ENCODE measurements at regions not wholly inside any gene's neighbourhood (a gene's known extent, or its start where the extent isn't known, plus 50 kb on each side); places are given as distances from the start of the nearest gene placed in this dataset.

- intact Hi-C loops (cut with DNase I; ENCODE audit: low total_unique reads): no loop called here
- H3K4me1 ChIP-seq: no peaks in the 10 kb centered on the region
- H3K36me3 ChIP-seq: no peaks in the 10 kb centered on the region
- no peaks in the 10 kb centered on the region for H3K27me3 ChIP-seq
- H3K4me3 ChIP-seq: no peak overlapping the region
- no peak overlapping the region for H3K27ac ChIP-seq
- TF ChIP-seq CTCF (IDR thresholded peaks at IDR 0.05) (no peak), POLR2A (IDR thresholded peaks at IDR 0.05) (no peak)
- no peaks in the 10 kb centered on the region for H3K9me3 ChIP-seq
- no peak for DNase-seq
Observed at GRCh38 chr9:26264709-26265601, 586.7 kb upstream of the TUSC1 start.

- Histone ChIP-seq H3K27me3 (no peaks in the 10 kb centered on the region), H3K4me3 (no peak overlapping the region), H3K36me3 (no peaks in the 10 kb centered on the region), H3K27ac (no peak overlapping the region), H3K4me1 (no peaks in the 10 kb centered on the region), H3K9me3 (no peaks in the 10 kb centered on the region)
- no peak for TF ChIP-seq POLR2A (IDR thresholded peaks at IDR 0.05)
- TF ChIP-seq CTCF (IDR thresholded peaks at IDR 0.05): no peak
- intact Hi-C loops (cut with DNase I; ENCODE audit: low total_unique reads): no loop called here
- DNase-seq: no peak
Observed at GRCh38 chr9:26263478-26263877, 585.2 kb upstream of the TUSC1 start.

GRCh38 chr9:26262421-26263107 is 584.3 kb upstream of the TUSC1 start:
- Histone ChIP-seq H3K27me3 (no peaks in the 10 kb centered on the region), H3K4me3 (no peak overlapping the region), H3K27ac (no peak overlapping the region), H3K4me1 (no peaks in the 10 kb centered on the region), H3K9me3 (no peaks in the 10 kb centered on the region), H3K36me3 (no peaks in the 10 kb centered on the region)
- no peak for DNase-seq
- intact Hi-C loops (cut with DNase I; ENCODE audit: low total_unique reads): no loop called here
- TF ChIP-seq POLR2A (IDR thresholded peaks at IDR 0.05) (no peak), CTCF (IDR thresholded peaks at IDR 0.05) (no peak)

GRCh38 chr9:26261503-26262330 is 583.5 kb upstream of the TUSC1 start:
- DNase-seq: no peak
- H3K4me3 ChIP-seq: no peak overlapping the region
- H3K27me3 ChIP-seq: no peaks in the 10 kb centered on the region
- TF ChIP-seq POLR2A (IDR thresholded peaks at IDR 0.05): no peak
- TF ChIP-seq CTCF (IDR thresholded peaks at IDR 0.05): no peak
- no peaks in the 10 kb centered on the region for H3K9me3 ChIP-seq
- intact Hi-C loops (cut with DNase I; ENCODE audit: low total_unique reads): no loop called here
- no peaks in the 10 kb centered on the region for H3K36me3 ChIP-seq
- H3K4me1 ChIP-seq: no peaks in the 10 kb centered on the region
- no peak overlapping the region for H3K27ac ChIP-seq
